ENCODE measurements at regions not wholly inside any gene's neighbourhood (a gene's known extent, or its start where the extent isn't known, plus 50 kb on each side); places are given as distances from the start of the nearest gene placed in this dataset.

GRCh38 chr13:68291595-68291994 lies 1061.5 kb upstream of the PCDH9 start:
- TF ChIP-seq POLR2A (IDR thresholded peaks at IDR 0.05; ENCODE audit: extremely low read depth, insufficient read length): no peak
- TF ChIP-seq CTCF (IDR thresholded peaks at IDR 0.05; ENCODE audit: low read depth, low read length): no peak
- TF ChIP-seq MAX (IDR thresholded peaks at IDR 0.05; ENCODE audit: low read depth, low read length): no peak
- no peak for TF ChIP-seq MYC (IDR thresholded peaks at IDR 0.05; ENCODE audit: low read depth, low read length)
